Endothelial cell of umbilical vein (primary cell): ENCODE measurements at regions not wholly inside any gene's neighbourhood (a gene's known extent, or its start where the extent isn't known, plus 50 kb on each side); places are given as distances from the start of the nearest gene placed in this dataset.
"Not testable (repeated sequence)": the region's sequence is repeated elsewhere in the genome, so short reads cannot be mapped to it uniquely, and the experiment has no call there.

Experiments used
- CTCF ChIP-seq, 2 donors: IDR thresholded peaks; 1 replicate in 1 of 2; 2 replicates in 1 of 2; pipeline ENCODE4 v1.5.1; 2011; ENCODE audit warnings: low read length in 2 of 2, mild to moderate bottlenecking in 2 of 2, moderate library complexity in 2 of 2, control low read depth in 1 of 2, inconsistent platforms in 1 of 2, low read depth in 1 of 2; ENCODE audit not compliant: insufficient read depth in 1 of 2; ENCODE audit errors: extremely low read depth in 1 of 2
- POLR2A ChIP-seq: IDR thresholded peaks from 2 replicates; pipeline ENCODE4 v1.6.1; 2012; ENCODE audit warnings: low read depth, mild to moderate bottlenecking, control low read depth, low read length
- POLR2AphosphoS5 ChIP-seq: IDR thresholded peaks from 2 replicates; pipeline ENCODE4 v1.6.1; 2012; ENCODE audit warnings: low read depth, mild to moderate bottlenecking, control low read depth, low read length, moderate library complexity; ENCODE audit not compliant: insufficient read depth
- TF ChIP-seq, protein P1 (sequence below): IDR thresholded peaks from 2 replicates; pipeline ENCODE4 v1.6.1; 2011; ENCODE audit not compliant: insufficient read depth, insufficient read length

GRCh38 chr6:78260427-78260826 is 606.9 kb upstream of the IRAK1BP1 start:
- not testable (repeated sequence) for TF ChIP-seq CTCF (IDR thresholded peaks at IDR 0.05; ENCODE audit: extremely low read depth in 1 of 2, insufficient read depth in 1 of 2, low read depth in 1 of 2, low read length in 2 of 2); POLR2A; POLR2AphosphoS5
- TF ChIP-seq, protein P1, sequence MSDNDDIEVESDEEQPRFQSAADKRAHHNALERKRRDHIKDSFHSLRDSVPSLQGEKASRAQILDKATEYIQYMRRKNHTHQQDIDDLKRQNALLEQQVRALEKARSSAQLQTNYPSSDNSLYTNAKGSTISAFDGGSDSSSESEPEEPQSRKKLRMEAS: not testable (repeated sequence)
